GM12891 (cell line): ENCODE measurements at regions not wholly inside any gene's neighbourhood (a gene's known extent, or its start where the extent isn't known, plus 50 kb on each side); places are given as distances from the start of the nearest gene placed in this dataset.

ENCODE experiments used
- PAX5 ChIP-seq: IDR thresholded peaks from 2 replicates; pipeline ENCODE4 v1.6.1; 2011; ENCODE audit warnings: low read length, moderate library complexity, mild to moderate bottlenecking; ENCODE audit not compliant: insufficient read depth, severe bottlenecking
- POLR2A ChIP-seq: IDR thresholded peaks from 2 replicates; pipeline ENCODE4 v1.6.1; 2011; ENCODE audit warnings: low read depth, low read length, control low read depth
- POLR2AphosphoS5 ChIP-seq: IDR thresholded peaks from 2 replicates; pipeline ENCODE4 v1.6.1; 2011; ENCODE audit warnings: low read depth, low read length, control low read depth
- SPI1 ChIP-seq: IDR thresholded peaks from 2 replicates; pipeline ENCODE4 v1.6.1; 2011; ENCODE audit warnings: low read depth, low read length, control low read depth
- TAF1 ChIP-seq: IDR thresholded peaks from 2 replicates; pipeline ENCODE4 v1.6.1; 2011; ENCODE audit warnings: low read depth, low read length, control low read depth

DNA sequence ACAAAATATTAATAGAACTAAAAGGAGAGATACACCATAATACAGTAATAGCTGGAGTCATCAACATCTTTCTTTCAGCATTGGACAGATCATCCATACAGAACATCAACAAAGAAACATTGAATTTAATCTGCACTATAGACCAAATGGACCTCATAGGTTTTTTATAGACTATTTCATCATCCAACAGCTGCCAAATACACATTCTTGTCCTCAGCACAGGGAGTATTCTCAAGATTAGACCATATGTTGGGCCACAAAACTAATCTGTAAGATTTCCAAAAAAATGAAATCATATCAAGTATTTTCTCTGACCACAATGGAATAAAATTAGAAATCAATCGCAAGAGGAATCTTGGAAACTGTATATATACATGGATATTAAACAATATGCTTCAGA lies 86.9 kb downstream of the FSCB start:
- TF ChIP-seq POLR2AphosphoS5 (no peak), SPI1 (no peak), TAF1 (no peak), PAX5 (no peak), POLR2A (no peak)
